ENCODE measurements at regions not wholly inside any gene's neighbourhood (a gene's known extent, or its start where the extent isn't known, plus 50 kb on each side); places are given as distances from the start of the nearest gene placed in this dataset.
"Not testable (repeated sequence)": the region's sequence is repeated elsewhere in the genome, so short reads cannot be mapped to it uniquely, and the experiment has no call there.

- POLR2A ChIA-PET = interaction anchor here (0.7 kb wide), 1 partner anchor 21 kb away, joined by 3 read pairs; no protein-coding TSS in a partner anchor
- TF ChIP-seq CTCF (IDR thresholded peaks at IDR 0.05; ENCODE audit: insufficient read depth, low read length, missing control alignments) = no peak
- CTCF ChIA-PET = interaction anchor here (1.0 to 4.0 kb wide), 6 partner anchors 9 to 112 kb away, joined by 3 to 18 read pairs (median 5); no protein-coding TSS in a partner anchor
- DNase-seq (ENCODE audit: low read depth, low spot score) = peak; percentile 38
- no peak overlapping the region for H3K4me3 ChIP-seq (ENCODE audit: low read depth, low read length)
Measured at GRCh38 chr7:131625817-131626372, 69.5 kb upstream of the PODXL start.

GRCh38 chr7:131625345-131625744, 68.9 kb upstream of the PODXL start:
- CTCF ChIA-PET = interaction anchor here (1.0 to 4.0 kb wide), 6 partner anchors 9 to 112 kb away, joined by 3 to 18 read pairs (median 5); no protein-coding TSS in a partner anchor
- POLR2A ChIA-PET = not testable (repeated sequence)

GRCh38 chr7:131624536-131624935, 68.1 kb upstream of the PODXL start:
- TF ChIP-seq CTCF (IDR thresholded peaks at IDR 0.05; ENCODE audit: insufficient read depth, low read length, missing control alignments) = no peak
- no peak for DNase-seq (ENCODE audit: low read depth, low spot score)
- H3K4me3 ChIP-seq (ENCODE audit: low read depth, low read length) = no peak overlapping the region
- ChIA-PET POLR2A (no interaction called here), CTCF (interaction anchor here (0.8 to 4.0 kb wide), 2 partner anchors 19 to 31 kb away, joined by 3 to 18 read pairs; no protein-coding TSS in a partner anchor)

More at GRCh38 chr7:131625345-131625744, 68.9 kb upstream of the PODXL start:
- not testable (repeated sequence) for H3K4me3 ChIP-seq (ENCODE audit: low read depth, low read length); DNase-seq (ENCODE audit: low read depth, low spot score)

DNA sequence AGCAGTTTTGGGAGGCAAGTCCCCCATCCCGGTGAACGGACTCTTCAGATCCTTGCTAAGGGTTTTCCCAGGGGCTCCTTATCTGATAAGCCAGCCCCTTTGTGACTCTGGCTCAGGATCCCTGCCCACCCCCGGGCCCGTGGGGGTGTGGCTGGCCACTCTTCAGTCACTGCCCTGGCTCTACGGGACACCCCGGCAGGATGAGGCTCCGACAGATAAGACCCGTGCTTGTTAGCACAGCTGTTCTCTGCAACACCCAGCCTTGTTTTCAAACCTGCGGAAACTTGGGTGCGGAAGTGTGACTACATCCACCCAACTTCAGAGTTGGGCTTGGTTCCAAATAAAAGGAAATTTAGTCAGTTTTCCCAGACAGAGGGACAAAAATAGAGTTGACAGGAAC, 66.7 kb upstream of the PODXL start:
- no peak overlapping the region for H3K4me3 ChIP-seq (ENCODE audit: low read depth, low read length)
- TF ChIP-seq CTCF (IDR thresholded peaks at IDR 0.05; ENCODE audit: insufficient read depth, low read length, missing control alignments) = no peak
- ChIA-PET CTCF (no interaction called here), POLR2A (no interaction called here)
- DNase-seq (ENCODE audit: low read depth, low spot score) = no peak

GRCh38 chr7:131621652-131622051, 65.2 kb upstream of the PODXL start:
- CTCF ChIA-PET = no interaction called here
- no peak for TF ChIP-seq CTCF (IDR thresholded peaks at IDR 0.05; ENCODE audit: insufficient read depth, low read length, missing control alignments)
- DNase-seq (ENCODE audit: low read depth, low spot score) = no peak
- H3K4me3 ChIP-seq (ENCODE audit: low read depth, low read length) = no peak overlapping the region
- POLR2A ChIA-PET = no interaction called here

DNA sequence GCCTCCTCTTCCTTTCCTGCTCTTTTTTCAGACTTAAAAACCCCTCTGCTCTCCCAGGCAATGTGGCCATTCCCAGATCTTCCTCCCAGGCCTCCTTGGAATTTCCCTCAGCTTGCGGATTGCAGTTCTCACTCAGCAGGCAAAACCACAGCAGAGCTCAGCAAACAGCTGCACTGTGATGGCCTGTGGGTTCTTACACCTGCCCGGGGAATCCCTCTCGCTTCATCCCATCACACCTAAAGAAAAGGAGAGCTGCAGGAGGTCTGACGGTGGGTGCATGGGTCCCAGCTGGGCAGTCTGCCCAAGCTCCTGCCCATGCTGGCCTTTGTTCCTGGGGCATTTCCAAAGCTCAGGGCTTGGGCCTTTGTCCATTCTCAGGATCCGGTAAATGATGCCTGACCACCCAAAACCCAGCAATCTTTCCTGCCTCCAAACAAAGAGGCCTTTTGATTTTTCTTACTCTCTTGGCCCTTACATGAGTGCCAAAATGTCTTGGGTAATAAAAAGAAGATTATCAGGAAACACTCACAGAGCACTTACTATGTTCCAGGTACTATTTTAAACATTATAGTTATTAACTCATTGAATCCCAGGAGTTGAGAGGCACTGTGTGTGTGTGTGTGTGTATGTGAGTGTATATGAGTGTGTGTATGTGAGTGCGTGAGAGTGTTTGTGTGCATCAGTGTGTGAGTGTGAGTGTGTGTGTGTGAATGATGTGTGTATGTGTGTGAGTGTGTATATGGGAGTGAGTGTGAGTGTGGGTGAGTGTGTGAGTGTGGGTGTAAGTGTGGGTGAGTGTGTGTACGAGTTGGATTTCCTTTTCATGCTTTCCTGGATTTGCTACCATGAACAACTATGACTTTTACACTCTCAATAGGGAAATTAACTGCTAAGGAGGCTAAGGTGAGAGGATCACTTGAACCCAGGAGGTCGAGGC, 64.5 kb upstream of the PODXL start:
- DNase-seq (ENCODE audit: low read depth, low spot score) = no peak
- no peak for TF ChIP-seq CTCF (IDR thresholded peaks at IDR 0.05; ENCODE audit: insufficient read depth, low read length, missing control alignments)
- H3K4me3 ChIP-seq (ENCODE audit: low read depth, low read length) = no peak overlapping the region
- CTCF ChIA-PET = interaction anchor here (0.8 kb wide), 1 partner anchor 118 kb away, joined by 3 read pairs; no protein-coding TSS in a partner anchor
- POLR2A ChIA-PET = interaction anchor here (0.9 kb wide), 1 partner anchor 8 kb away, joined by 3 read pairs; no protein-coding TSS in a partner anchor

Data from AG04449 (cell line).